SK-N-MC (cell line): ENCODE measurements at regions not wholly inside any gene's neighbourhood (a gene's known extent, or its start where the extent isn't known, plus 50 kb on each side); places are given as distances from the start of the nearest gene placed in this dataset.

Experiments
- EZH2 ChIP-seq: fragments of 200-600 bp; sonication (generic); IDR thresholded peaks from one replicate; pipeline ENCODE4 v1.6.1; 2017; ENCODE audit warnings: antibody characterized with exemption
- FOXP2 ChIP-seq: optimal IDR thresholded peaks from 2 replicates; pipeline ENCODE3; 2011; ENCODE audit warnings: mild to moderate bottlenecking, moderate library complexity; ENCODE audit not compliant: insufficient read depth; ENCODE audit errors: extremely low read length, control extremely low read depth
- POLR2AphosphoS5 ChIP-seq: IDR thresholded peaks from 2 replicates; pipeline ENCODE4 v1.6.1; 2012; ENCODE audit warnings: mild to moderate bottlenecking, low read depth, low read length, borderline replicate concordance

GRCh38 chr2:163474319-163474744 lies 261.5 kb downstream of the FIGN start:
- TF ChIP-seq EZH2 (no peak), POLR2AphosphoS5 (no peak), FOXP2 (no peak)
